HepG2 (cell line): ENCODE measurements at regions not wholly inside any gene's neighbourhood (a gene's known extent, or its start where the extent isn't known, plus 50 kb on each side); places are given as distances from the start of the nearest gene placed in this dataset.
A peak's percentile ranks its signal among the peaks of the same experiment; 100 is the strongest.

ENCODE experiments used
- ESRRA ChIP-seq: sonication (generic); formaldehyde crosslinking; IDR thresholded peaks from 2 replicates; pipeline ENCODE4 v1.5.1; 2020; ENCODE audit warnings: mild to moderate bottlenecking, low read depth, missing genetic modification reagents
- FOXA1 ChIP-seq, 2 experiments: fragments of 450-650 bp in 1 of 2; sonication (generic) in 1 of 2; formaldehyde crosslinking in 1 of 2; IDR thresholded peaks; 2 replicates each; pipeline versions ENCODE4 v1.4.0 to v1.6.1; 2016 to 2020; ENCODE audit warnings: missing genetic modification reagents in 1 of 2
- HMG20B ChIP-seq: conservative IDR thresholded peaks from 2 replicates; pipeline ENCODE4 v1.6.1; 2016; ENCODE audit warnings: missing genetic modification reagents, missing compliant biosample characterization
- HNRNPK ChIP-seq: fragments of 200-400 bp; formaldehyde crosslinking; IDR thresholded peaks from 2 replicates; pipeline ENCODE4 v1.6.1; 2018; ENCODE audit warnings: low read length, low read depth, moderate library complexity, mild to moderate bottlenecking; ENCODE audit not compliant: poor library complexity, severe bottlenecking
- MAF1 ChIP-seq: sonication (generic); formaldehyde crosslinking; IDR thresholded peaks from 2 replicates; pipeline ENCODE4 v1.5.0; 2020; ENCODE audit warnings: missing genetic modification reagents, borderline replicate concordance
- NFIB ChIP-seq: sonication (generic); formaldehyde crosslinking; IDR thresholded peaks from 2 replicates; pipeline ENCODE4 v1.9.0; 2021; ENCODE audit warnings: missing genetic modification reagents, mild to moderate bottlenecking, borderline replicate concordance
- SNRNP70 ChIP-seq: fragments of 200-400 bp; formaldehyde crosslinking; IDR thresholded peaks from 2 replicates; pipeline ENCODE4 v1.6.1; 2017; ENCODE audit warnings: mild to moderate bottlenecking, low read depth, low read length, moderate library complexity
- SRSF1 ChIP-seq: fragments of 200-400 bp; formaldehyde crosslinking; optimal IDR thresholded peaks from 2 replicates; pipeline ENCODE3; 2017; ENCODE audit warnings: mild to moderate bottlenecking, low read depth, low read length, moderate library complexity
- SRY ChIP-seq: sonication (generic); formaldehyde crosslinking; IDR thresholded peaks from 2 replicates; pipeline ENCODE4 v1.8.0; 2022; ENCODE audit warnings: mild to moderate bottlenecking, missing genetic modification reagents
- TFDP1 ChIP-seq: IDR thresholded peaks from 2 replicates; pipeline ENCODE4 v1.6.1; 2016; ENCODE audit warnings: missing compliant biosample characterization, missing genetic modification reagents, borderline replicate concordance
- TOE1 ChIP-seq: sonication (generic); formaldehyde crosslinking; IDR thresholded peaks from 2 replicates; pipeline ENCODE4 v1.4.0; 2020; ENCODE audit warnings: mild to moderate bottlenecking, missing genetic modification reagents
- ZFP90 ChIP-seq: sonication (generic); formaldehyde crosslinking; IDR thresholded peaks from 2 replicates; pipeline ENCODE4 v1.8.0; 2022; ENCODE audit warnings: missing genetic modification reagents, mild to moderate bottlenecking, inconsistent platforms, borderline replicate concordance
- ZNF160 ChIP-seq: sonication (generic); formaldehyde crosslinking; IDR thresholded peaks from 2 replicates; pipeline ENCODE4 v1.8.0; 2022; ENCODE audit warnings: mild to moderate bottlenecking, inconsistent platforms, missing genetic modification reagents
- ZNF44 ChIP-seq: sonication (generic); formaldehyde crosslinking; IDR thresholded peaks from 2 replicates; pipeline ENCODE4 v1.5.1; 2020; ENCODE audit warnings: mild to moderate bottlenecking, missing genetic modification reagents
- ZNF550 ChIP-seq: sonication (generic); formaldehyde crosslinking; IDR thresholded peaks from 2 replicates; pipeline ENCODE4 v1.4.0; 2020; ENCODE audit warnings: mild to moderate bottlenecking, missing genetic modification reagents, borderline replicate concordance
- ZNF761 ChIP-seq: sonication (generic); formaldehyde crosslinking; conservative IDR thresholded peaks from 2 replicates; pipeline ENCODE4 v1.4.0; 2020; ENCODE audit warnings: mild to moderate bottlenecking, missing genetic modification reagents
- ZNF782 ChIP-seq: sonication (generic); formaldehyde crosslinking; IDR thresholded peaks from 2 replicates; pipeline ENCODE4 v1.4.0; 2020; ENCODE audit warnings: missing genetic modification reagents, mild to moderate bottlenecking, borderline replicate concordance
- TF ChIP-seq, protein P1 (sequence below): sonication (generic); formaldehyde crosslinking; IDR thresholded peaks from 2 replicates; pipeline ENCODE4 v1.4.0; 2020; ENCODE audit warnings: missing genetic modification reagents
- TF ChIP-seq, protein P2 (sequence below): sonication (generic); formaldehyde crosslinking; IDR thresholded peaks from 2 replicates; pipeline ENCODE4 v1.4.0; 2020; ENCODE audit warnings: mild to moderate bottlenecking, missing genetic modification reagents

DNA sequence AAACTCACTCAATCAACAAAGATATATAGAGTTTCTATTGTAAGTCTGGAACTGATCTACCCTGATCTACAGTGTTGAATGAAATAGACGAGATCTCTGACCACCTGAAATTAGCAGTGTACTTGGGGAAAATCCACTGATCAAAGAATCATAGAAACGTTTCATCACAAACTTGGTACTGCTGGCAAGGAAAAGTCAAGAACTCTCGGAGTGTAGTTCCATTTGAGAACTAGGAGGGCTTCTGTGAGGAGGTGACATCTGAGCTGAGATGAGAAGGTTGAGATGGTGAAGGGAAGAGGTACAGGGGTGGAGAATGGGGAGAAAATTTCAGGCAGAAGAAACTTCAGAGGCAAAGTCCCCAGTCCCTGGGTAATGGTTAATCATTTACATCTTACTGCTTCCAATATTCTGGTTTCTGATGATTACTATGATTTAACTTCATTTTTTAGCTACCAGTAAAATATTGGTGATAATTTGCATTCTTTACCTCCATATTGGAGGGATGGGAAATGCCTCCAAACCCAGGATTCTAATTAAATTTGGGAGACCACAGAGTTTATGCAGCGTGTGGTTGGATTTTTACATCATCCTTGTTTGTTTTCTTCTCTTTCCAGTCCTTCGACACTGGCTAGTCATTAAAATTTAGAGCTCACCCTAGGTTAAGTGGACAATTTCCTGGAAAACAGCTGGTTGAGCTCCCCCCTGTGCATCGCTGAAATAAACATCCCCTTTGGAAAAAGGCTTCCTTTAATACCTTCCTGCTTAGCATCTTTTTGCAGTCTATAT lies 191.9 kb downstream of the BCAS1 start (continued):
- TF ChIP-seq HMG20B (CRISPR knock-in tag) = no peak
- TF ChIP-seq ZNF550 (CRISPR knock-in tag) = no peak
- no peak for TF ChIP-seq SNRNP70
- TF ChIP-seq ZFP90 = no peak
- no peak for TF ChIP-seq TOE1
- TF ChIP-seq SRSF1 = no peak
- no peak for TF ChIP-seq ZNF44 (CRISPR knock-in tag)
- TF ChIP-seq ZNF761 (CRISPR knock-in tag) = no peak
- no peak for TF ChIP-seq ESRRA (CRISPR knock-in tag)
- no peak for TF ChIP-seq FOXA1 (IDR thresholded peaks at IDR 0.05)
- TF ChIP-seq FOXA1 (CRISPR knock-in tag; IDR thresholded peaks at IDR 0.05) = peak; percentile 54
- TF ChIP-seq HNRNPK = peak; percentile 37
- no peak for TF ChIP-seq ZNF160 (CRISPR knock-in tag)
- TF ChIP-seq MAF1 = no peak
- no peak for TF ChIP-seq SRY (CRISPR knock-in tag)
- TF ChIP-seq, protein P1, sequence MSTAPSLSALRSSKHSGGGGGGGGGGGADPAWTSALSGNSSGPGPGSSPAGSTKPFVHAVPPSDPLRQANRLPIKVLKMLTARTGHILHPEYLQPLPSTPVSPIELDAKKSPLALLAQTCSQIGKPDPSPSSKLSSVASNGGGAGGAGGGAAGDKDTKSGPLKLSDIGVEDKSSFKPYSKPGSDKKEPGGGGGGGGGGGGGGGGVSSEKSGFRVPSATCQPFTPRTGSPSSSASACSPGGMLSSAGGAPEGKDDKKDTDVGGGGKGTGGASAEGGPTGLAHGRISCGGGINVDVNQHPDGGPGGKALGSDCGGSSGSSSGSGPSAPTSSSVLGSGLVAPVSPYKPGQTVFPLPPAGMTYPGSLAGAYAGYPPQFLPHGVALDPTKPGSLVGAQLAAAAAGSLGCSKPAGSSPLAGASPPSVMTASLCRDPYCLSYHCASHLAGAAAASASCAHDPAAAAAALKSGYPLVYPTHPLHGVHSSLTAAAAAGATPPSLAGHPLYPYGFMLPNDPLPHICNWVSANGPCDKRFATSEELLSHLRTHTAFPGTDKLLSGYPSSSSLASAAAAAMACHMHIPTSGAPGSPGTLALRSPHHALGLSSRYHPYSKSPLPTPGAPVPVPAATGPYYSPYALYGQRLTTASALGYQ (CRISPR knock-in tag) = no peak
- TF ChIP-seq, protein P2, sequence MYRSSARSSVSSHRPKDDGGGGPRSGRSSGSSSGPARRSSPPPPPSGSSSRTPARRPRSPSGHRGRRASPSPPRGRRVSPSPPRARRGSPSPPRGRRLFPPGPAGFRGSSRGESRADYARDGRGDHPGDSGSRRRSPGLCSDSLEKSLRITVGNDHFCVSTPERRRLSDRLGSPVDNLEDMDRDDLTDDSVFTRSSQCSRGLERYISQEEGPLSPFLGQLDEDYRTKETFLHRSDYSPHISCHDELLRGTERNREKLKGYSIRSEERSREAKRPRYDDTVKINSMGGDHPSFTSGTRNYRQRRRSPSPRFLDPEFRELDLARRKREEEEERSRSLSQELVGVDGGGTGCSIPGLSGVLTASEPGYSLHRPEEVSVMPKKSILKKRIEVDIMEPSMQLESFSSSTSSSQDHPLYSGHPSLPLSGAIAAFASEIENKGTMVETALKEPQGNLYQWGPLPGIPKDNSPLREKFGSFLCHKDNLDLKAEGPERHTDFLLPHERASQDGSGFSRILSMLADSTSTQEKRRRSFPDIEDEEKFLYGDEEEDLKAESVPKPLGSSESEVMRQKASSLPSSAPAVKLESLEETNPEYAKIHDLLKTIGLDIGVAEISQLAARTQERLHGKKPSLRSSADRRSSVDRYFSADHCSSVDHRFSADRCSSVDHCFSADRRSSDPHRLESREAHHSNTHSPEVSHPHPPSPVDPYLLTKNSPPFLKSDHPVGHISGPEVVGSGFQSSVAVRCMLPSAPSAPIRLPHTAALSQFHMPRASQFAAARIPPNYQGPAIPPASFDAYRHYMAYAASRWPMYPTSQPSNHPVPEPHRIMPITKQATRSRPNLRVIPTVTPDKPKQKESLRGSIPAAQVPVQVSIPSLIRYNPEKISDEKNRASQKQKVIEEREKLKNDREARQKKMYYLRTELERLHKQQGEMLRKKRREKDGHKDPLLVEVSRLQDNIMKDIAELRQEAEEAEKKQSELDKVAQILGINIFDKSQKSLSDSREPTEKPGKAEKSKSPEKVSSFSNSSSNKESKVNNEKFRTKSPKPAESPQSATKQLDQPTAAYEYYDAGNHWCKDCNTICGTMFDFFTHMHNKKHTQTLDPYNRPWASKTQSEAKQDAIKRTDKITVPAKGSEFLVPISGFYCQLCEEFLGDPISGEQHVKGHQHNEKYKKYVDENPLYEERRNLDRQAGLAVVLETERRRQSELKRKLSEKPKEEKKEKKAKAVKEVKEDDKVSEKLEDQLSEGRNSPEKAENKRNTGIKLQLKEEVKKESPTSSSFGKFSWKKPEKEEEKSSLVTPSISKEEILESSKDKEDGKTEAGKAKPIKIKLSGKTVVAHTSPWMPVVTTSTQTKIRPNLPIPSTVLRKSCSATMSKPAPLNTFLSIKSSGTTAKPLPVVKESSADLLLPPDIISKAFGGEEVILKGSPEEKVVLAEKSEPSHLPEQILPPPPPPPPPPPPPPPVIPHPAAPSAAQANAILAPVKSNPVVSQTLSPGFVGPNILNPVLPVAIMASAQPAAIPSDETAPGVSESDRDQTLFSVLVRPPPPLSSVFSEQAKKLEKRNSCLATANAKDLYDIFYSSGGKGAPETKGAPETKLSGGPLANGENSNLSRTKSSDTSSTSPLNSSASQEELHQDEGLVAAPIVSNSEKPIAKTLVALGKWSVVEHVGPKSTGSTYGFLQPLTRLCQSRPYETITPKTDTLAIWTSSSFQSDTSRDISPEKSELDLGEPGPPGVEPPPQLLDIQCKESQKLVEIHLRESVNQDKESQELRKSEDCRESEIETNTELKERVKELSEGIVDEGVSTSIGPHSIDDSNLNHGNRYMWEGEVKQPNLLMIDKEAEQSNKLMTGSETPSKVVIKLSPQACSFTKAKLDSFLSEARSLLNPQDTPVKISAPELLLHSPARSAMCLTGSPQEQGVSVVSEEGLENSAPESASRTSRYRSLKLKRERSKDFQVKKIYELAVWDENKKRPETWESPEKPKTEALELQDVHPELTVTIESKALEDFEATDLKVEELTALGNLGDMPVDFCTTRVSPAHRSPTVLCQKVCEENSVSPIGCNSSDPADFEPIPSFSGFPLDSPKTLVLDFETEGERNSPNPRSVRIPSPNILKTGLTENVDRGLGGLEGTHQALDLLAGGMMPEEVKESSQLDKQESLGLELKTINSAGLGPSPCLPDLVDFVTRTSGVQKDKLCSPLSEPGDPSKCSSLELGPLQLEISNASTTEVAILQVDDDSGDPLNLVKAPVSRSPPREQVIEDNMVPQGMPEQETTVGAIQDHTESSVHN (CRISPR knock-in tag) = no peak
- no peak for TF ChIP-seq ZNF782 (CRISPR knock-in tag)
- no peak for TF ChIP-seq TFDP1 (CRISPR knock-in tag)
- TF ChIP-seq NFIB = no peak
